NCI-H82 treated with DMSO at 0.1 percent for 48 hours (cell line): ENCODE measurements at regions not wholly inside any gene's neighbourhood (a gene's known extent, or its start where the extent isn't known, plus 50 kb on each side); places are given as distances from the start of the nearest gene placed in this dataset.

ENCODE experiments used
- DNase-seq: peaks from one replicate; lab custom pipeline; 2025; ENCODE audit not compliant: unreplicated experiment; lab: John Stamatoyannopoulos, UW

- no peak for DNase-seq
Observed at GRCh38 chr18:1916869-1917523, 654.3 kb downstream of the METTL4 start.

- DNase-seq: no peak
Observed at GRCh38 chr18:1917569-1917968, 653.7 kb downstream of the METTL4 start.

- DNase-seq: no peak
Observed at GRCh38 chr18:1922066-1922465, 649.2 kb downstream of the METTL4 start.

GRCh38 chr18:1928711-1929110, 642.6 kb downstream of the METTL4 start:
- no peak for DNase-seq

- no peak for DNase-seq
Observed at GRCh38 chr18:1929720-1930119, 641.6 kb downstream of the METTL4 start.

- DNase-seq: no peak
Observed at GRCh38 chr18:1930291-1931270, 640.7 kb downstream of the METTL4 start.

- no peak for DNase-seq
Observed at GRCh38 chr18:1952486-1952885, 618.8 kb downstream of the METTL4 start.

- DNase-seq: no peak
Observed at GRCh38 chr18:1954583-1955312, 616.6 kb downstream of the METTL4 start.

GRCh38 chr18:1958798-1959197, 612.5 kb downstream of the METTL4 start:
- DNase-seq: no peak

- DNase-seq: no peak
Observed at GRCh38 chr18:1965016-1965415, 606.3 kb downstream of the METTL4 start.

- DNase-seq: no peak
Observed at GRCh38 chr18:1965541-1965940, 605.8 kb downstream of the METTL4 start.

GRCh38 chr18:1968801-1969498, 602.4 kb downstream of the METTL4 start:
- DNase-seq: no peak

- no peak for DNase-seq
Observed at GRCh38 chr18:1976484-1976883, 594.8 kb downstream of the METTL4 start.

- DNase-seq: no peak
Observed at GRCh38 chr18:1982056-1982455, 589.2 kb downstream of the METTL4 start.

GRCh38 chr18:1983746-1984515, 587.4 kb downstream of the METTL4 start:
- DNase-seq: no peak

- no peak for DNase-seq
Observed at GRCh38 chr18:1993866-1994265, 577.4 kb downstream of the METTL4 start.

GRCh38 chr18:1994471-1994870, 576.8 kb downstream of the METTL4 start:
- DNase-seq: peak; percentile 55

GRCh38 chr18:1995041-1995612, 576.2 kb downstream of the METTL4 start:
- DNase-seq: no peak

GRCh38 chr18:1998121-1998520, 573.2 kb downstream of the METTL4 start:
- DNase-seq: peak; percentile 64

- no peak for DNase-seq
Observed at GRCh38 chr18:1999387-1999786, 571.9 kb downstream of the METTL4 start.
